ENCODE measurements at regions not wholly inside any gene's neighbourhood (a gene's known extent, or its start where the extent isn't known, plus 50 kb on each side); places are given as distances from the start of the nearest gene placed in this dataset.

DNA sequence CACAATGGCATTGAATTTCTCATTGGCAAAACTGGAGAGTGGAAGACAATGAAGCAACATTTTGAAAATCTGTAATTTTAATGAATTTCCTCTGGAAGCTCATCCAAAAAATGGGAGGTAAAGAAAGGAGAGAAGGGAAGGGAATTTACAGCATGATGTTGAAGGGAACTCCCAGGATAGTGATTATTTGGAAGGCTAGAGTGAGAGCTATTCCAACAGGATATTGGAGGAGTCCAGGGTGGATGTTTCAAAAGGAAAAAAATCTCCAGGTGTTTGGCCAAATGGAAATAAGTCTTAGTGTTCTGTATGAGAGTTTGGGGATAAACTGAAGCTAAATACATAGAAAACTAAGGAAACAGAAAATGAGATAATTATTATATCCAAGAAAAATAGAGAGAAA lies 106.2 kb downstream of the IZUMO3 start:
- TF ChIP-seq, protein P1, sequence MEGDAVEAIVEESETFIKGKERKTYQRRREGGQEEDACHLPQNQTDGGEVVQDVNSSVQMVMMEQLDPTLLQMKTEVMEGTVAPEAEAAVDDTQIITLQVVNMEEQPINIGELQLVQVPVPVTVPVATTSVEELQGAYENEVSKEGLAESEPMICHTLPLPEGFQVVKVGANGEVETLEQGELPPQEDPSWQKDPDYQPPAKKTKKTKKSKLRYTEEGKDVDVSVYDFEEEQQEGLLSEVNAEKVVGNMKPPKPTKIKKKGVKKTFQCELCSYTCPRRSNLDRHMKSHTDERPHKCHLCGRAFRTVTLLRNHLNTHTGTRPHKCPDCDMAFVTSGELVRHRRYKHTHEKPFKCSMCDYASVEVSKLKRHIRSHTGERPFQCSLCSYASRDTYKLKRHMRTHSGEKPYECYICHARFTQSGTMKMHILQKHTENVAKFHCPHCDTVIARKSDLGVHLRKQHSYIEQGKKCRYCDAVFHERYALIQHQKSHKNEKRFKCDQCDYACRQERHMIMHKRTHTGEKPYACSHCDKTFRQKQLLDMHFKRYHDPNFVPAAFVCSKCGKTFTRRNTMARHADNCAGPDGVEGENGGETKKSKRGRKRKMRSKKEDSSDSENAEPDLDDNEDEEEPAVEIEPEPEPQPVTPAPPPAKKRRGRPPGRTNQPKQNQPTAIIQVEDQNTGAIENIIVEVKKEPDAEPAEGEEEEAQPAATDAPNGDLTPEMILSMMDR (IDR thresholded peaks at IDR 0.05), result no peak
- TF ChIP-seq POLR2A (IDR thresholded peaks at IDR 0.05; ENCODE audit: low read depth), result no peak
